NCI-H524 treated with DMSO at 0.1 percent for 48 hours (cell line): ENCODE measurements at regions not wholly inside any gene's neighbourhood (a gene's known extent, or its start where the extent isn't known, plus 50 kb on each side); places are given as distances from the start of the nearest gene placed in this dataset.
"Not testable (repeated sequence)": the region's sequence is repeated elsewhere in the genome, so short reads cannot be mapped to it uniquely, and the experiment has no call there.

Source experiments
- DNase-seq: peaks from one replicate; lab custom pipeline; 2025; lab: John Stamatoyannopoulos, UW

GRCh38 chr21:15311510-15311909, 246.7 kb upstream of the NRIP1 start:
- no peak for DNase-seq

DNA sequence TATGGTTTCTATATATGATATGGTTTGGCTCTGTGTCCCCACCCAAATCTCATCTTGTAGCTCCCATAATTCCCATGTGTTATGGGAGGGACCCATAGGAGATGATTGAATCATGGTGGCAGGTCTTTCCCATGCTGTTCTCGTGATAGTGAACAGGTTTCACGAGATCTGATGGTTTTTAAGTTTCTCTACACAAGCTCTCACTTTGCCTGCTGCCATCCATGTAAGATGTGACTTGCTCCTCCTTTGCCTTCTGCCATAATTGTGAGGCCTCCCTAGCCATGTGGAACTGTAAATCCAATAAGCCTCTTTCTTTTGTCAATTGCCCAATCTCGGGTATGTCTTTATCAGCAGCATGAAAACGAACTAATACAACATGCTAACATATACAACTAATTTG, 252.2 kb upstream of the NRIP1 start:
- DNase-seq = not testable (repeated sequence)

GRCh38 chr21:15319727-15320126, 254.9 kb upstream of the NRIP1 start:
- DNase-seq = no peak

- no peak for DNase-seq
Measured at GRCh38 chr21:15324542-15324941, 259.7 kb upstream of the NRIP1 start.

DNA sequence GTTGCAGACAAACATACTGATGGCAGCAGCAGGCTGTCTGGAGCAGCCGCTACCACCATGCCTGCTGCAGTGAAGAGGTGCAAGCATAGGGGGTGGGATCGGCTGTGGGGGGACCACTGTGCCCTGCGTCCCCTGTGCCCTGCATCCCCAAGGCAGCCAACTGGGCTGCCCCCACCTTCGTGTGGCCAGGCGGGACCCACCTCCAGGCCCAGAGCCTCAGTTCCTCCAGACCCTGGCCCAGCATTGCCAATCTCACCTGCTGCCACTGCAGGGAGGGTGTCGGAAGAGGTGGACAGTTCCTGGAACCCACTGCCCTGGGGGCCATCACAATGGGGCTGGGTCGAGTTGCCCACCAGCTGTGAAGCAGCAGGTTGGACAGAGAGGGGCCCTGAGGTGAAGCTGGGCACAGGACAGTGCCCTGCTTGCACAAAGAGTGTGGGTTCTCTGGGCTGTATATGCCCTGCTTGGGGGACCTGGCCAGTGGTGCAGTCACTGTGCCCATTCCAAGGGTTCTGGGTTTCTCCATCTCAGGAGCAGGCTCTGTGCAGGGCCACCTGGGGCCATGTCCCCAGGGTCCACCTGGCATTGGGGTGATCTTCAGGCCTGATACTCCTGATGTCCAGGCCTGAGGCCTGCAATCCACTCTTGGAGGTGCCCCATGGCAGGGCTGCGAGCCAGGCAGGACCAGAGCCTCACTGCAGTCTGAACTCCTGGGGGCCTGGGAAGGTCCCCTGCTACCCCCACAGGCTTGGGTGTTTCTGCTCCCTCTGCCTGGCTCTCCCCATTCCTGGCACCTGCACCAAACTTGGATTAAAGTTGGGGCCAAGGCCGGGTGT, 261.4 kb upstream of the NRIP1 start:
- no peak for DNase-seq

- no peak for DNase-seq
Measured at GRCh38 chr21:15327637-15328265, 263.0 kb upstream of the NRIP1 start.

DNA sequence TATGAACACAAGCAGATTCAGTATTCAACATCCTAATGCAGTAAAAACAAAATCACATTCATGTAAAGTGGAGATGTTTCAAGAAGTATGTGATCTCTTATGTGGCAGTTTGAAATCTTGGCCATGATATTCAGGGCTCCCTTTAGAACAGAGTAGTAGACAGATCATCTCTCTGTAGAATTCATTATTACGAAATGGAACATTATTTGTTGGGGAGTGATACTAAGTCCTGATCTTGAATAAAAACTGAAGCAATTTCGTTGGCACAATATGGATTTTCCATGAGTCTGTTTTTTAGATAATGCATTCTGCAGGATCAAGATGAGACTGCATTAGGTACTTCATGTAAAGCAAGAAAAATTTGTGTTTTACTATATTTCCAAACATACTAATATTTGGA, 264.4 kb upstream of the NRIP1 start:
- DNase-seq = no peak

- DNase-seq = no peak
Measured at GRCh38 chr21:15330872-15331271, 266.1 kb upstream of the NRIP1 start.

- DNase-seq = no peak
Measured at GRCh38 chr21:15332572-15332971, 267.8 kb upstream of the NRIP1 start.

DNA sequence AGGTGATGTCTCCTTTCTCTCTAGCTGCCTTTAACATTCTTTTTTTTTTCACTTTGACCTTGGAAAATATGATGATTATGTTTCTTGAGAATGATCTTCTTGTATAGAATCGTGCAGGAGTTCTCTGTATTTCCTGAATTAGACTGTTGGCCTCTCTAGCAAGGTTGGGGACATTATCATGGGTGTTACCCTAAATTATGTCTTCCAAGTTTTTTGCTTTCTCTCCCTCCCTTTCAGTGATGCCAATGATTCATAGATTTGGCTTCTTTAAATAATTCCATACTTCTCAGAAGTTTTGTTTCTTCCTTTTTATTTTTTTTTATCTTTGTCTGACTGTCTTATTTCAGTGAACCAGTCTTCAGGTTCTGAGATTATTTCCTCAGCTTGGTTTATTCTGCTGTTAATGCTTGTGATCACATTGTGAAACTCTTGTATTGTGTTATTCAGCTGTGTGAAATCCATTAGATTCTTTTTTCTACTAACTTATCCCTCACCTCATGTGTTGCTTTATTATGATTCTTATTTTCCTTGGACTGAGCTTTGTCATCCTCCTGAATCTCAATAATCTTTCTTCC, 268.4 kb upstream of the NRIP1 start:
- DNase-seq = no peak

- DNase-seq = no peak
Measured at GRCh38 chr21:15333951-15334350, 269.2 kb upstream of the NRIP1 start.

DNA sequence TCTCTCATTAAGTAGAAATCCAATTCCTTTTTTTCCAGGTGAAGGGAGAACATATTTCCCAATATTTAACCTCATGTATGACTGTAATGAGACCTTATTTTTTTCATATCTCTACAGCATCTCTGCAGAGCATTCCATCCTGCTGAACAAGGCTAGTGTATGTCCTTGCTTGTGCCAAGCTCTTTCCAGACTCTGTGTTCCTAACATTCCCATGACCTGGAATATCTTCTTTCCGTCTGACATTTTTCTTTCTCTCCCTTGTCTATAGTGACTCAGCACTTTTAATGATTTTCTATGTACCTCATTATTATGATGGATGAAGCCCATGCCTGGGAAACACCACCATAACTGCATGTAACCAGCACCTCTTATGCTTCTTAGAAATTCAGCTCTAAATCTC, 278.3 kb upstream of the NRIP1 start:
- DNase-seq = no peak

DNA sequence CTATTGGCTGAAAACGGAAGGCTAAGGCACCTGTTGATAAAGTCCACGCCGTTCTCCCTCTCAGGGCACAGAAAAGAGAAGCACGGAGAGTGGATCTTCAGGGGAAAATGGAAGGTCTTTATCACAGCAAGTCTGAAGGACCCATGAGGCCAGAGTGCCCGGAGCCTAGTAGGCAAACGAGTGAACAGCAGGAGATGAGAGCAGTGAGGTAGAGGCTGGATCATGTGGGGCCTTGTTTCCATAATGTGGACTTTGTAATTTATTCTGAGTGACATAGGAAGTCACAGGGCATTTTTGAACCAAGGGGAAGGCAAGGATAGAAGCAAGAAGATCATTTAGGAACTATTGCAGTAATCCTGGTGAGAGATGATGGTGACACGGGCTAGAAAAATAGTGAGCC, 287.2 kb upstream of the NRIP1 start:
- no peak for DNase-seq

DNA sequence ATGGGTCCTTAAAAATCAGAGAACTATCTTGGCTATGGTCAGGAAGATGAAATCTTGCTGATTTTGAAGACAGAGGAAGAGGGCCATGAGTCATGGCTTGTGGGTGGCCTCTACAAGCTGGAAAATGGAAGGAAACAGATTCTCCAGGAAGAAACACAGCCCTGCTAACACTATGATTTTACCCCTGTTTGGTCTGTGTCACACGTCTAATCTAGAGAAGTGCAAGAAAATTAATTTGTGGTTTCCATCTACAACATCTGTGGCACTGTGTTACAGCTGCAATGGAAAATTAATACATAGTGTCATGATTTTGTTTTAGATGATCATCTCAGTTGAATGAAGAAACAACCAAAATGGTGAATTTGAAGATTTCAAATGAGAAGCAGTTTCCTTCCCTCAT, 288.7 kb upstream of the NRIP1 start:
- DNase-seq = no peak

DNA sequence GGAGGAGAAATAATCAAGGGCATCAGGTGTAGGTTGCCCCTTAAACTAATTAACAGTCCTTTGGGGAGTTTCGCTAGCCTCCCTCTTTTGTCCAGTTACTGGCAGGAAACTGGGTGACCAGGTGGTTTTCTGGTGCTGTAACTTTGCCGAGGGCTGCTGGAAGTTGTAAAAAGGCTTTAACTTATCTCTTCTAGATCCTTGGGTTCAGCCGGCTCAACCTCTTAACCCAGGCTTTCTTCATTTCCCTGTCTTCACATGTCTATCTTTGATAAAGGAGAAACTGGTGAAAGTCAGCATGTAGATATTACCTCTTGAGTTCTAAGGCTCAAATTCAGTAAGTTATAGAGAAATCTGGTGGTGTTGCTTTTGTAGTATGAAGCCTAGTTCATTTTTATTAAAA, 289.7 kb upstream of the NRIP1 start:
- DNase-seq = no peak

DNA sequence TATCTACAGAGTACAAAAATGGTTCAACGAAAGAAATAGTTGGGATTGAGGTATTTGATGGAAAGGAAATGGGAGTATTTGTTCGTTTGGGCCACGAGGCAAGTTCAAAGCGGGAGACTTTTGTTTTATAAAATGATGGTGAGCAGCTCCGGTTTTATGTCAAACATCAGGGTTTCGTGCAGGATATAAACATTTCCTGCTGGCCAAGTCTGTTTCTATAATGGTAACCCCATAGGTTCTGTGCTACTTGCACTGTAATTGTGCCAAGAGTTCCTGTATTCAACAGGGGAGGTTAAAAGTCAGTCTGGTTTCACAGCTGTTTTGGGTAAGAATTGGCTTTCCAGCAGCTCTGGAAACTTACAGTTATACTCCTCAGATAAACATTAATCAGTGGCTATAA, 290.3 kb upstream of the NRIP1 start:
- DNase-seq = no peak

DNA sequence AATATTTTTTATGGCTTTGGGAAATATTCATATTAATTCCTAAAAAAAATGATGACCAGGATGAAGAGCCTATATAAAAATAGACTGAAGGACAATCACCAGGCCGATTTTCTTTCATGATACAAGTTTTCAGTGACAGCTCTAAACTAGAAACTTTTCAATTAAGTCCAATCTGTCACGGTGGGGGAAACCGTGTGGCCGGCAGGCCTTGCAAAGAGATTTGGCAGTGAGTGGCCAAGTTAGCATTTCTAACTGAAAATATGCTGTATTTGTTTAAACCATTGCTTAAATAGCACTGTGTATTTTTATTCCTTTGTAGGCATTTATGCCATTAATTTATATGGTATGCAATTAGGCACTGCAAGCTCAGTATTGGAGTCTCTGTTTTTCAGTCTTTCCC, 294.5 kb upstream of the NRIP1 start:
- no peak for DNase-seq

DNA sequence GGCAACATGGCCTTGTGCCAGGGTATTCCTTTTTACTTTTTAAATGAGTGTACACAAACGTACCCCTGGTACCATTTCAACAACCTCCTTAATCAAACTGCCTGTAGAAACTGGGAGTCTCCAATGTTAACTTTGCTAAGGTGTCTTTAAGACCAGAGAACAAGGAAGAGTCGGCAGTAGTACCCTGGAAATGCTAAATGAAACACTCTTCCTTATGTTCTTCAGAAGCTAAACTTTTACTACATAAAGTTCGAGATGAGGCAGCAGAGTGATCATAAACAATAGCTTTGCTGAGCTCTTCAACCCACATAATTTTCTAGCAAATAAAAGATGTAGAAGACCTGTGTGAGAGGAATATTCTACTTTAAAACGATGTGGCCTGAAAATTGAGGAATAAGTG, 297.7 kb upstream of the NRIP1 start:
- no peak for DNase-seq

GRCh38 chr21:15363921-15364320, 299.1 kb upstream of the NRIP1 start:
- DNase-seq = no peak

DNA sequence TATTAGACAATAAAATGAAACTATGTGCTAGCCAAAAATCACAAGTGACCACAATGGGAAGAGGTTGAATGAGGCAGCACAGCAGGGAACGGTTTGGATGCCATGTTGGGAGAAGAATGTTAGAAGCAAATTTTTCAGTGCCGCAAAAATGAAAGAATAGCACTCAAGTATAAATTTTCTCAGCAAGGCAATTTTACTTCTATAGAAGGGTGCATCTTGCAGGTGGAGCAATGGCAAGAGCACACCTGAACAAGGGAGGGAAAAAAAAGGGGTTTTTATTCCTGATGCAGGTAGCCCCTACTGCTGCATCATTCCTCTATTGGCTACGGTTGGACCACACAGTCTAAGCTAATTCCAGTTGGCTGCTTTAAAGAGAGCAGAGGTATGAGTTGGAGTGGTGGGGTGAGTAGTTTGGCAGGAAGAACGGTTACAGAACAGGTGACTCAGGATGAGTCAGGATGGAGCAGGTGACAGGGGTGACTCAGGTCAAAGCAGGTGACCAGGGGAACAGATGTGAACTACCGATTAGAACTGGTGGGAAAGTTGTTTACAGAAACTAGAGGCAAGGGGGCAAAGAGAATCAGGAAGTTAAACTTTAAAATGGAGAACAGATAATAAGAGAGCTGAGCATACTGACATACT, 301.1 kb upstream of the NRIP1 start:
- DNase-seq = no peak

DNA sequence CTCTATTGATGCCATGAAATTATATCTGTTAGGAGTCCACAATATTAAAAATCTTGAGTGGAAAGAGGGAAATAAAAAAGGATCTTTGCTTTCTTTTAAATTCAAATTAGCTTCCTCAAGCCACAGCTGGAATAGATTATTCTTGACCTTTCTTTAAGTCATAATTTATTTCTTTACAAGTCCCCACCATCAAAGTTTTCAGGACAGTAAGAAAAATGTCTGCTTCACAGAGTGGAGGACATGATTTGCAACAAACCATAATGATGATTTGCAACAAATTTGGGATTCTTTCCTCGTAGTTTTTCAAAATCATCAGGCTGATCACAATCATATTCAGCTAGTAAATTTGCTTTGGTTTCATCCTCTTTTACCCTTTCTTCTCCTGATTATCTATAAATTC, 301.8 kb upstream of the NRIP1 start:
- no peak for DNase-seq

GRCh38 chr21:15367061-15367626, 302.3 kb upstream of the NRIP1 start:
- no peak for DNase-seq
